B cell (primary cell): ENCODE measurements at regions not wholly inside any gene's neighbourhood (a gene's known extent, or its start where the extent isn't known, plus 50 kb on each side); places are given as distances from the start of the nearest gene placed in this dataset.

Source experiments
- ATAC-seq: fragments of 200-7000 bp; cut with Tn5 transposase; one replicate; pipeline ENCODE4 v1.10.0; 2021; ENCODE audit warnings: low read depth, mild to moderate bottlenecking, moderate number of reproducible peaks, moderate library complexity
- CTCF ChIA-PET: fragments of 350-600 bp; sonication (Branson Sonifier 250); formaldehyde crosslinking; loops from one replicate; lab custom pipeline; 2021; ENCODE audit warnings: antibody characterized with exemption, inconsistent platforms; lab: Charles Lee
- POLR2A ChIA-PET: fragments of 350-600 bp; sonication (Branson Sonifier 250); formaldehyde crosslinking; loops from one replicate; lab custom pipeline; 2021; ENCODE audit warnings: antibody characterized with exemption; lab: Charles Lee
- DNase-seq: peaks from one replicate; pipeline ENCODE4 v3.0.0; 2013
- H2AFZ ChIP-seq: 2 replicates; pipeline ENCODE4 v1.6.1; 2012; ENCODE audit warnings: mild to moderate bottlenecking, low read depth, low read length; ENCODE audit not compliant: insufficient read depth, poor library complexity, severe bottlenecking
- H3K27ac ChIP-seq, 2 donors: 1 replicate in 1 of 2; 2 replicates in 1 of 2; pipeline ENCODE4 v1.5.1; 2012 to 2013; ENCODE audit warnings: low read length in 2 of 2, mild to moderate bottlenecking in 2 of 2, moderate library complexity in 1 of 2
- H3K27me3 ChIP-seq, 4 experiments: fragments of 200-600 bp in 1 of 4; sonication (generic) in 1 of 4; replicated peaks in 1 of 4; 1 replicate in 2 of 4; 2 replicates in 2 of 4; pipeline versions ENCODE4 v1.6.1 to v1.7.0; 2013 to 2016; ENCODE audit warnings: low read length in 3 of 4, mild to moderate bottlenecking in 2 of 4, mixed read lengths in 1 of 4, moderate library complexity in 1 of 4; ENCODE audit not compliant: insufficient read depth in 4 of 4, control insufficient read depth in 3 of 4; ENCODE audit errors: control extremely low read depth in 1 of 4
- H3K36me3 ChIP-seq, 2 experiments: replicated peaks in 1 of 2; 1 replicate in 1 of 2; 2 replicates in 1 of 2; pipeline versions ENCODE4 v1.6.1 to v1.7.1; 2013; ENCODE audit warnings: low read length in 1 of 2; ENCODE audit not compliant: insufficient read depth in 2 of 2, control insufficient read depth in 1 of 2; ENCODE audit errors: control extremely low read depth in 1 of 2, extremely low read depth in 1 of 2
- H3K4me1 ChIP-seq, 2 donors: fragments of 200-600 bp in 1 of 2; sonication (generic) in 1 of 2; 1 replicate in 1 of 2; 2 replicates in 1 of 2; pipeline versions ENCODE4 v1.5.1 to v1.6.1; 2013 to 2017; ENCODE audit warnings: low read length in 2 of 2; ENCODE audit not compliant: control insufficient read depth in 2 of 2, insufficient read depth in 2 of 2
- H3K4me2 ChIP-seq: replicated peaks from 2 replicates; pipeline ENCODE3; 2012; ENCODE audit warnings: mild to moderate bottlenecking, low read depth, low read length; ENCODE audit not compliant: poor library complexity, severe bottlenecking
- H3K4me3 ChIP-seq, 5 experiments: fragments of 200-600 bp in 1 of 5; sonication (generic) in 1 of 5; 1 replicate in 3 of 5; 2 replicates in 2 of 5; pipeline versions ENCODE4 v1.5.1 to v1.7.0; 2011 to 2016; ENCODE audit warnings: low read length in 4 of 5, mild to moderate bottlenecking in 4 of 5, low read depth in 2 of 5, control low read depth in 1 of 5, moderate library complexity in 1 of 5; ENCODE audit not compliant: insufficient read depth in 1 of 5; ENCODE audit errors: control extremely low read depth in 1 of 5, extremely low read depth in 1 of 5
- H3K79me2 ChIP-seq: fragments of 200-600 bp; sonication (generic); one replicate; pipeline ENCODE4 v1.6.0; 2016; ENCODE audit warnings: low read length; ENCODE audit not compliant: control insufficient read depth, insufficient read depth
- H3K9ac ChIP-seq: fragments of 200-600 bp; sonication (generic); 2 replicates; pipeline ENCODE4 v1.6.1; 2017; ENCODE audit warnings: mild to moderate bottlenecking, low read length, moderate library complexity
- H3K9me3 ChIP-seq, 3 donors: one replicate each; pipeline versions ENCODE4 v1.6.1 to v1.7.1; 2013; ENCODE audit warnings: low read length in 2 of 3; ENCODE audit not compliant: control insufficient read depth in 2 of 3, insufficient read depth in 1 of 3; ENCODE audit errors: control extremely low read depth in 1 of 3
- H4K20me1 ChIP-seq: 2 replicates; pipeline ENCODE4 v1.6.0; 2012; ENCODE audit warnings: mild to moderate bottlenecking, low read length; ENCODE audit not compliant: insufficient read depth, control insufficient read depth, poor library complexity, severe bottlenecking
- H3K27ac Mint-ChIP-seq: one replicate; pipeline ENCODE4 v1.8.0; 2021; ENCODE audit warnings: mixed read lengths
- H3K27me3 Mint-ChIP-seq: one replicate; pipeline ENCODE4 v1.8.0; 2021; ENCODE audit warnings: mixed read lengths
- H3K4me1 Mint-ChIP-seq: one replicate; pipeline ENCODE4 v1.8.0; 2021; ENCODE audit warnings: mixed read lengths
- H3K4me3 Mint-ChIP-seq: one replicate; pipeline ENCODE4 v1.8.0; 2021; ENCODE audit warnings: mixed read lengths
- H3K9me3 Mint-ChIP-seq: one replicate; pipeline ENCODE4 v1.8.0; 2022; ENCODE audit warnings: mixed read lengths; ENCODE audit not compliant: insufficient read depth
- CTCF ChIP-seq: fragments of 200-600 bp; IDR thresholded peaks from one replicate; pipeline ENCODE4 v1.8.0; 2022; ENCODE audit warnings: antibody characterized with exemption, mild to moderate bottlenecking
- EZH2 ChIP-seq: IDR thresholded peaks from 2 replicates; pipeline ENCODE4 v1.6.1; 2012; ENCODE audit warnings: borderline replicate concordance, low read depth, mild to moderate bottlenecking, moderate library complexity, low read length; ENCODE audit not compliant: insufficient read depth, poor library complexity, severe bottlenecking
- WGBS: methylation state at CpG from one replicate; pipeline ENCODE4 v1.1.5; 2013; ENCODE audit warnings: missing lambda C conversion rate; ENCODE audit not compliant: insufficient coverage; 5-methylcytosine and 5-hydroxymethylcytosine counted together
- intact Hi-C: fragments of 100-400 bp; cut with micrococcal nuclease; formaldehyde crosslinking; loops from one replicate; pipeline ENCODE4 v1.10.0; 2022

GRCh38 chr7:4575254-4575653, 106.8 kb upstream of the FOXK1 start:
- no peaks in the 10 kb centered on the region for H3K27me3 ChIP-seq
- ATAC-seq, result no peak
- no peak overlapping the region for H3K27ac ChIP-seq
- H3K4me3 ChIP-seq, result no peak overlapping the region
- Mint-ChIP-seq H3K4me1 (no peaks in the 10 kb centered on the region), H3K27ac (no peak overlapping the region), H3K9me3 (peaks cover 5% of the 10 kb centered on the region), H3K27me3 (peaks cover 10% of the 10 kb centered on the region), H3K4me3 (no peak overlapping the region)
- POLR2A ChIA-PET, result no interaction called here
- peaks cover 0 to 31% (median 4%) of the 10 kb centered on the region in 3 donors for H3K9me3 ChIP-seq
- WGBS, result 89% methylated on average over 3 of the region's 3 CpGs
- DNase-seq, result no peak
- H3K9ac ChIP-seq, result no peak overlapping the region
- no peaks in the 10 kb centered on the region for H4K20me1 ChIP-seq
- TF ChIP-seq CTCF (no peak), EZH2 (no peak)
- H3K4me2 ChIP-seq, result no peak overlapping the region
- CTCF ChIA-PET, result no interaction called here
- H3K36me3 ChIP-seq, result no peaks in the 10 kb centered on the region
- H3K4me1 ChIP-seq, result no peaks in the 10 kb centered on the region
- no peaks in the 10 kb centered on the region for H3K79me2 ChIP-seq
- H2AFZ ChIP-seq, result no peak overlapping the region
- intact Hi-C loops, result no loop called here

- Mint-ChIP-seq H3K4me3 (no peak overlapping the region), H3K27me3 (peaks cover 13% of the 10 kb centered on the region), H3K27ac (no peak overlapping the region), H3K4me1 (no peaks in the 10 kb centered on the region), H3K9me3 (no peaks in the 10 kb centered on the region)
- ATAC-seq (no peak), DNase-seq (no peak)
- 88% methylated on average over 20 of the region's 20 CpGs for WGBS
- ChIA-PET POLR2A (no interaction called here), CTCF (no interaction called here)
- Histone ChIP-seq H3K4me1 (no peaks in the 10 kb centered on the region), H3K79me2 (no peaks in the 10 kb centered on the region), H3K9ac (no peak overlapping the region), H2AFZ (no peak overlapping the region), H3K36me3 (no peaks in the 10 kb centered on the region), H4K20me1 (no peaks in the 10 kb centered on the region), H3K9me3 (no peaks in the 10 kb centered on the region), H3K27me3 (no peaks in the 10 kb centered on the region), H3K27ac (no peak overlapping the region), H3K4me3 (no peak overlapping the region), H3K4me2 (no peak overlapping the region)
- no peak for TF ChIP-seq CTCF
- TF ChIP-seq EZH2, result no peak
- intact Hi-C loops, result no loop called here
These were observed 78.9 kb upstream of the FOXK1 start for GRCh38 chr7:4602905-4603842.
